GM12875 (cell line): ENCODE measurements at regions not wholly inside any gene's neighbourhood (a gene's known extent, or its start where the extent isn't known, plus 50 kb on each side); places are given as distances from the start of the nearest gene placed in this dataset.

ENCODE experiments used
- H3K4me3 ChIP-seq: one replicate; pipeline ENCODE4 v1.5.1; 2011; ENCODE audit warnings: low read depth, low read length, control low read depth
- CTCF ChIP-seq: IDR thresholded peaks from 2 replicates; pipeline ENCODE4 v1.5.1; 2011; ENCODE audit warnings: low read depth, mild to moderate bottlenecking, control low read depth, inconsistent platforms, low read length, moderate library complexity, borderline replicate concordance; ENCODE audit not compliant: insufficient read depth

- no peak for TF ChIP-seq CTCF
- no peak overlapping the region for H3K4me3 ChIP-seq
These were observed 428.0 kb downstream of the FBXO15 start for GRCh38 chr18:73719611-73720010.

GRCh38 chr18:73717570-73717969 is 430.1 kb downstream of the FBXO15 start:
- TF ChIP-seq CTCF, result no peak
- no peak overlapping the region for H3K4me3 ChIP-seq

- H3K4me3 ChIP-seq, result no peak overlapping the region
- TF ChIP-seq CTCF, result no peak
These were observed 432.4 kb downstream of the FBXO15 start for GRCh38 chr18:73715210-73715670.

- H3K4me3 ChIP-seq, result no peak overlapping the region
- no peak for TF ChIP-seq CTCF
These were observed 433.2 kb downstream of the FBXO15 start for GRCh38 chr18:73714466-73714865.

DNA sequence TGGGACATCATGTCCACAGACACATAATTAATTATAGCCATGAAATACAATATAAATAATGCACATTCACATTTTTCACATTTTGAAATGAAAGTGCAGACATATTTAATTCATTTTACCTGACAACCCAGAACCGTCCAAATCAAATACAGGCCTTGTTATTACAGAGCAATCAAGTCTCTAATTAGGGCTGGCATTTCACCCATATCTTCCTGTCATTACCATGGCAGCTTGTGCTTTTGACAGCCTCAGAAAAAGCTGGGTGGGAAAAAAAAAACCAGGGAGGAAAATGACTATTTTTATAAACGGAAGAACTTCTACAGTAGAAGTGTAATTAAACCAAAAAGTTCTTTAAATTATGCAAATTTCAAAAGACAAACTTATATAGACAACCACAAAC is 436.4 kb downstream of the FBXO15 start:
- no peak for TF ChIP-seq CTCF
- no peak overlapping the region for H3K4me3 ChIP-seq

GRCh38 chr18:73708591-73708990 is 439.0 kb downstream of the FBXO15 start:
- H3K4me3 ChIP-seq, result no peak overlapping the region
- no peak for TF ChIP-seq CTCF

GRCh38 chr18:73707035-73707434 is 440.6 kb downstream of the FBXO15 start:
- no peak overlapping the region for H3K4me3 ChIP-seq
- TF ChIP-seq CTCF, result no peak
